T-helper 1 cell treated with Interleukin-12 subunit alpha and Interleukin-12 subunit beta and Interleukin-4 antibody, amounts not matched to agents 30 ng/mL and 1 ng/mL, for 36 hours (primary cell): ENCODE measurements at regions not wholly inside any gene's neighbourhood (a gene's known extent, or its start where the extent isn't known, plus 50 kb on each side); places are given as distances from the start of the nearest gene placed in this dataset.

Source experiments
- intact Hi-C: fragments of 100-400 bp; cut with micrococcal nuclease; formaldehyde crosslinking; loops from one replicate; pipeline ENCODE4 v1.15.1; 2024

DNA sequence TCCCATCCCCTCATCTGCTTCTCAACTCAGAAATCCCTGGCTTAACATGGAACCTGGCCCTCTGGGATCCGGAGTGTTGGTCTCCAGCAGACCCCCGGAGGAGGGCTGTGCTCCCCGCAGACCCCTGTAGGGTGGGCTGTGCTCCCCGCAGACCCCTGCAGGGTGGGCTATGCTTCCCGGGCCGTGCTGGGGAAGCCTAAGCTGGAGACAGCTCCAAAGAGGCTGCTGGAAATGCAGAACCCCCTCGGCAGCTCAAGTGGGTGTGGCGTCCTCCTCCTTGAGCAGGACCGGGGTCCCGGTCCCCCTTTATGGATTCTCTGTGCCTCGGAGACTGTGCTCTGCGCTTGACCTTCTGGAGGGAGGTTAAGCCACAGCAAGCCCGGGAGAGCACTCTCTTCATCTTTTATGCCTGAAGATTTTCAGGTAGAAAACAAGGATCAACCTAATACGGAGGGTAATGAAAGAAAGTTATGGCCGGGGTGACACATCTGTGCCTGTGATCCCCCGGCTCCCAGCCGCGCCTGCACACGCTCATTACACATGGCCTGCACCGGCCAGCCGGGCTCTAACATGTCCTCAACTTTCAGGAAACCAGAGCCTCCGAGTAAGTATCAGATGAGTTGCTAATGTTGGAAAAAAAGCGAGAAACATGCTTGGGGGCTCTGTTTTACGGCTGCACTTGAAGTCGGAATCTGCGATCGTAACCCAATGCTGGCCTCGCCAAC lies 87.7 kb upstream of the ACTRT2 start:
- intact Hi-C loops = no loop called here

GRCh38 chr1:2934156-2934540 lies 87.1 kb upstream of the ACTRT2 start:
- intact Hi-C loops = no loop called here

DNA sequence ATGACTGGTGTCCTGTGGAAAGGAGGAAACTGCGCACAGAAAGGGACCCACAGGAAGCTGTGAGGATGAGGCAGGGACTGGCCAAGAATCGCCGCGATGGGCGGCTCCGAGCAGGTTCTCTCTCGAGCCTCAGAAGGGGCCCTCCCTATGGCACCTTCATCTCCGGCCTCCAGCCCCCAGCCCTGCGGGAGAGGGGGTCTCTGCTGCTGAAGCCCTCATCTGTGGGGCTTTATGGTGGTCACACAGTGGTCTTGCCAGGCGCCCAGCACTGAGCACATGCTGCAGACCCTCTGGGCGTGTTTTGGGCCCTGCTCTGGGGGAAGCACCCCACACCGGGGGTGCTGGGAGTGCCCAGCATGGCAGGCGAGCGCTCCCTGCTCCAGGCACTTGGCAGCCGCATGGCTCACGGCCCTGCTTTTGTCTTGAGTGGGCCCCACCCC lies 86.6 kb upstream of the ACTRT2 start:
- intact Hi-C loops = no loop called here

DNA sequence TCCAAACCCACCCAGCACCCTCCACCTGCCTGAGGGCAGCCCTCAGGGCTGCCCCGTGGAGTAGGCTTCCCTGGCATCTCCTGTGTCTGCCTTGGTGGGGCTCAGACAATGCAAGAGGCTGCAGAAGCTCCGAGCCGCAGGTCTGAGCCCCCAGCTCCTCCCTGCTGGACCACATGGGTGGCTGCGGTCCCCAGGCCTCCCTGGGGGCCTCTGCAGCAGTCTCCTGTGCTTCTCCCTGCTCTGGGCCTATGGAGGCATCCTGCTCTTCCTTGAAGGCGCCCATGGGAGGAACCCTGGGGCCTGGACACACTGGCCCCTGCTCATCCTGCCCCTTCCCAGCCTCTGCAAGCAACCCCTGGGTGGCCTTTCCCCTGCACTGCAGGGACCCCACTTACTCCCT lies 86.1 kb upstream of the ACTRT2 start:
- intact Hi-C loops = no loop called here

DNA sequence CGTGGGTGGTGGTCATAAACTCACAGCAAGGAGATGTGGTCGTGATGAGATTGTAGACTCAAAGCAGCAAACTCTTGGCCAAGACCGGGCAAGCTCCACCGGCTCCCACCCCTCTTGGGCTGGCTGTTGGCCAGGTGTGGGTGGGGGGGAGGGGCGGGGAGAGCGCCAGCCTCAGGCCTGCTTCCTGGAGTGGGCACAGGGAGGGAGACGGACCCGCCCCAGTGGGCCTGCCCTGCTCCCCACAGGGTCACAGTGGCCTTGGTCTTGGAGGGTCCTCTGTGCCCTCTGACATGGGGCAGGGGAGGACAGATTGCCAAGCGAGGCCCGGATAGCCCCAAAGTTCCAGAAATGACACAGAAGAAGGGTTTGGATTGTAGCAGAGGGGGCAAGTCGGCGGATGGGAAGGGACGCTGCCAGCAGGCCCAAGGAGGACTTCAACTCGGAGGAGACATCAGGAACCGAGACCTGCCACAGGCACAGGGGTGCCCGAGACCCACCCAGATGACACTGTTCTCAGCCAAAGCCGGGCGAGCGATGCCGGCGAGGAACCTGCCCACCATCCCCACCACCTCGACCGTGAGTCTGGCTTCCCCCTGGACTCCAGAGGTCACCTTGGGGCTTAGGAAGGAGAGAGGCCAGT lies 85.4 kb upstream of the ACTRT2 start:
- intact Hi-C loops = no loop called here

GRCh38 chr1:2936559-2937515 lies 84.4 kb upstream of the ACTRT2 start:
- intact Hi-C loops = no loop called here

DNA sequence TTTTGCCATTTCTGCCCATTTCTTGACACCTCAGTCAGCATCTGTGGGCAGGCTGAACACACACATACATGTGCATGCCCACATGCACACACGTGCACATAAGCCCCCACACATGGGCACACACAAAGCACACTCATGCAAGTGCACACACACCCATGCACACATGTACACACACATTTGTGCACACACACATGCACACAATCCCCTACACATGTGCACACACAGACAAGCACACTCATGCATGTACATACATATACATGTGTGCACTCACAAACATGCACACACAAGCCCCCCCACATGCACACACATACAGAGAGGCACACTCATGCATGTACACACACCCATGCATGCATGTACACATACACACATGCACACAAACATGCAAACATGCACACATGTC lies 83.5 kb upstream of the ACTRT2 start:
- intact Hi-C loops = no loop called here

DNA sequence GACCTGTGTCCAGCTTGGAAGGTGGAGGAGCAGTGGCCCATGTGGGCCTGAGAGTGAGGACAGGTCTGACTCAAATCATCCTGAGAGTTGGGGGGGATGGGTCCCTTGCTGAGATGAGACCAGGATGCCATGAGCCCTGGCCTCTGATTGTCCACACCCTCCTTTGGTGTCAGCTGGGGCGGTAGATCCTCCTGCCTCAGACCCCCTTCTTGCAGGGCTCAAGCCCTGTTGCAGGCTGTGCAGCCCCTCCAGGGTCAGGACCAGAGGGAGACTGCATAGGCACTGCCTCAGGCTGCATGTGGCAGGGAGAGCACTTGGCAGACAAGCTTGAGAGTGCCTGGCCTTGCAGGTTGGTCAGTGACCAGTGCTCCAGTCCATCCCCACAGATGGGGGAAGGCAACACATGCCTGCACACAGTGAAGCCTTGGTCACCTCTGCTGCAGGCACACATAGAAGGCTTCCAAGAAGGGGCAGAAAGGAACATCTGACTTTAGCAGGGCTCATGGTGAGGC lies 82.2 kb upstream of the ACTRT2 start:
- intact Hi-C loops = no loop called here

DNA sequence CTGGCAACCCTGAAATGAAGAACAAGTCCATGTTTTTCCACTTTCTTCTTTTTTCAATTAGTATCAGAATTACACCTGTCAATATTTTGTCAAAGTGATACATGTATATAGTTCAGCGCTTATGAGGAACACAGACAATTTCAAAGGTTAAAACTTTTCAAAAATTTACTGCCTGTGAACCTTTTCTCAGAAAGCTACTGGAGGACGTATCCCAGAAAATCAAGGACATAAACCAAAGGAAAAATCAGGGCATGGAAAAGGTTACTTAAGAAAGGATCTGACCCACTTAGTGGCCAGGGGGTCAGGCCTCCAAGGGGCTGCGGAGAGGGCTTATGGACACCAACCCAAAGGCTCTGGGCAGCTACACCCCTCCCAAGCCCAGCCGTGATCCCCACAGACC lies 81.1 kb upstream of the ACTRT2 start:
- intact Hi-C loops = no loop called here

DNA sequence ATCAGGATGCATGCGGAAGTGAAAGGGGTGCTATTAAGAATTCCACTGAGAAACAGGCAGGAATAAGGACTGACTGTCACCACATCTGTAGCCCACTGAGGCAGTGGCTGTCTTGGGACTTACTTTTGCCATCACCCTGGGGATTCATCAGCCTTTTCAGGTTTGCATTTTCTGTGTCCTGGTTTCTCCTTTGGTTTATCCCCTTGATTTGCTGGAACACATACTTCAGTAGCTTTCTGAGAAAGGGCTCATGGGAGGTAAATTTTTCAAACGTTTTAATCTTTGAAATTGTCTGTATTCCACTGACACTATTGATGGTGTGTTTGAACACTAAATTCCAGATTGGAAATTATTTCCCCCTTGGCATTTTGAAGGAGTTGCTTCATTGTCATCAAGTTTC lies 80.2 kb upstream of the ACTRT2 start:
- intact Hi-C loops = no loop called here

DNA sequence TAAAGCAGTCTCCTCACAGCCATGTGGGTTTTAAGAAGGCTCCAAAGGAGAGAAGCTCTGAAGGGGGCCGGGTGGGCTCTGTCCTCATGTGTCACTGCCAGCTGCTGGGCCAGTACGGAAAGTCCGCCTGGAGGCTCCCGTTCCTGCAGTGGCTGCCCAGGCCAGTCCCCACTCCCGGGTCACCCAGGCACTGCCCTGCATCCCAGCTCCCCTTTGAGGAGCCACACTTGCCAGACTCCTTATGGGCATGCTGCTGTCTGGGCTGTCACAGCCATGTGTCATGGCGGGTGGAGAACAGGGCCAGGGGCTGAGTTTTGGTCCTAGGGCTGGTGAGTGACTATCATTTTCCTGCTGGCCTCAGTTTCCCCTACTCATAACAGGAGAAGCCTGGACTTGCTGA lies 79.4 kb upstream of the ACTRT2 start:
- intact Hi-C loops = no loop called here

GRCh38 chr1:2942410-2942809 lies 78.9 kb upstream of the ACTRT2 start:
- intact Hi-C loops = no loop called here

- intact Hi-C loops = no loop called here
These were observed 77.5 kb upstream of the ACTRT2 start for GRCh38 chr1:2943686-2944260.

- intact Hi-C loops = no loop called here
These were observed 76.6 kb upstream of the ACTRT2 start for GRCh38 chr1:2944705-2945104.

GRCh38 chr1:2945821-2946231 lies 75.4 kb upstream of the ACTRT2 start:
- intact Hi-C loops = no loop called here

GRCh38 chr1:2946291-2946690 lies 75.0 kb upstream of the ACTRT2 start:
- intact Hi-C loops = no loop called here

DNA sequence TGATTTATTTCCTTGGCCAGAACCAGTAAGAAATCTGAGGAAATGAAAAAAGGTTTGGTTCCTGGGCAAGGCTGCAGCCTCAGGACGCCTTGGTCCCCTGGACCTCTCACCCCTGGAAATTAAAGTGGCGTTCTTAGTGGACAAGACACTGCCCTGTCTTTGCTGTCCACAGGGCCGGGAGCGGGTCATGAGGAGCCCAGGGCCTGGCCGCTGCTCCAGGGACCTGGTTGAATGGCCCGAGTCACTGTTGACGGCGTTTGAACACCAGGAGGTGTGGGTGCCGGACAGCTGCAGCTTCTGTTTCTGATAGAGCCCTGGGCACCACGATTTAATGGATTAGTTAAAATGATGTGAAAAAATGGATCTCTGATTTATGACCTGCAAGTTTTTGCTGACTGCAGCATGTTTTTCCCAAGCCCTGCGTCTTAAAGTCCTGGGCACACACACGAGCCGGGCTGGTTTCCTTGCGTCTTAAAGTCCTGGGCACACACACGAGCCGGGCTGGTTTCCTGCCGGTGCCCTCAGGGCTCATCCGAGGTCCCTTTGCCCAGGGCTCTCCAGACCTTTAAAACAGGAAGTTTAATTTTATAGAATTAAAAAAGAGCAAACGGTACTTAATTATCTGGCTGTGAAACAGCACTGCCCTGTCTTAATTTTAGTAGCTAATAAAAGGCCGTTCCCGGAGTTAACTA lies 74.1 kb upstream of the ACTRT2 start:
- intact Hi-C loops = no loop called here

DNA sequence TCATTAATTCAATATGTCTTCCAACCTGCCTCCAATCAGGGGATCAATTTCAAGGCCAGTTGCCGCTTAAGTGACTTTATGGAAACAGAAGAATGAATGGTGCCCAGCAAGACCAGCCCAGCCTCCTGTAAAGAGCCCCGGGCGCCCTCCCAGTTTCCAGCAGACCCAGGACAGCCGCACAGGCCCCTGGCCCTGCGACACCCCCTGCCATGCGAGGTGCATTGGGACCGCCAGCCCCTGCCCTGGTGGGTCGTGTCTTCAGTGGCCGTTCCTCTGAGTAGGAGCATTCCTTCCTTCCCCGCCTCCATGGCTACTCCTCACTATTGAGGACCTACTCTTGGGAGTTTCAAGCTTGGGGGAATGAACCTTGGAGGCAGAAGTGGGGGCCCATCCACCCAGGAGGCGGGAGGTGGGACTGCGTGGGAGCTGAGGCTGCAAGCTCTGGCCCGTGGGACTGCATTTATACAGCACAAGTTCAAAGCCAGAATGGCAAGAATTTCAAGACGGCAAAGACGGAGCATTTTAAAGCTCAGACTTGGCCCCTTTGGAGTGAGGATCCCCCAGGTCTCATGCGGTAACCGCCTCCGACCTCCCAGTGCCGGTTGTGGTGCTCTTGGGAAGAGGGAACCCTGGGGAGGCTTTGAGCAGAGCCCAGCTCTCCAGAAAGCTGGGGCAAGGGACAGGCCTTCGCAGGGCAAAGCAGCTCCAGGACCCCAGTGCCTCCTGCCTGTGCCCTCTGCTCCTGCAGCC lies 73.1 kb upstream of the ACTRT2 start:
- intact Hi-C loops = no loop called here

GRCh38 chr1:2948751-2949680 lies 72.3 kb upstream of the ACTRT2 start:
- intact Hi-C loops = no loop called here
